GM23338 (cell line): ENCODE measurements at regions not wholly inside any gene's neighbourhood (a gene's known extent, or its start where the extent isn't known, plus 50 kb on each side); places are given as distances from the start of the nearest gene placed in this dataset.

Source experiments
- CREB1 ChIP-seq: fragments of 250-450 bp; sonication (Bioruptor Pico); IDR thresholded peaks from 2 replicates; pipeline ENCODE4 v1.5.0; 2020; ENCODE audit warnings: low read depth, mild to moderate bottlenecking, moderate library complexity
- CTCF ChIP-seq, 2 experiments: fragments of 200-600 bp in 1 of 2; sonication (generic) in 1 of 2; conservative IDR thresholded peaks; 2 replicates each; pipeline versions ENCODE4 v1.5.1 to v1.6.1; 2016 to 2017; ENCODE audit warnings: antibody characterized with exemption in 2 of 2, low read depth in 2 of 2, mild to moderate bottlenecking in 2 of 2, moderate library complexity in 1 of 2
- ETS1 ChIP-seq: IDR thresholded peaks from 2 replicates; pipeline ENCODE4 v1.6.1; 2016; ENCODE audit warnings: antibody characterized with exemption
- EZH2 ChIP-seq: fragments of 200-600 bp; sonication (generic); IDR thresholded peaks from one replicate; pipeline ENCODE4 v1.8.0; 2017; ENCODE audit warnings: antibody characterized with exemption, mild to moderate bottlenecking, low read depth; ENCODE audit not compliant: unreplicated experiment
- EZH2phosphoT487 ChIP-seq: fragments of 200-600 bp; sonication (generic); IDR thresholded peaks from one replicate; pipeline ENCODE4 v1.8.1; 2018; ENCODE audit warnings: antibody characterized with exemption; ENCODE audit not compliant: unreplicated experiment
- JUNB ChIP-seq: IDR thresholded peaks from one replicate; pipeline ENCODE4 v1.6.1; 2016; ENCODE audit warnings: antibody characterized with exemption; ENCODE audit not compliant: unreplicated experiment
- NANOG ChIP-seq: IDR thresholded peaks from 2 replicates; pipeline ENCODE4 v1.6.1; 2016; ENCODE audit warnings: antibody characterized with exemption, borderline replicate concordance
- POLR2AphosphoS5 ChIP-seq: IDR thresholded peaks from 2 replicates; pipeline ENCODE4 v1.6.1; 2016; ENCODE audit warnings: antibody characterized with exemption, low read depth
- REST ChIP-seq: IDR thresholded peaks from one replicate; pipeline ENCODE4 v1.6.1; 2018; ENCODE audit warnings: antibody characterized with exemption; ENCODE audit not compliant: unreplicated experiment
- STAT1 ChIP-seq: IDR thresholded peaks from one replicate; pipeline ENCODE4 v1.6.1; 2016; ENCODE audit warnings: antibody characterized with exemption; ENCODE audit not compliant: unreplicated experiment
- ZNF114 ChIP-seq: fragments of 250-450 bp; sonication (Bioruptor Pico); IDR thresholded peaks from 2 replicates; pipeline ENCODE4 v1.5.0; 2020; ENCODE audit warnings: mild to moderate bottlenecking, moderate library complexity
- ZNF331 ChIP-seq: fragments of 250-450 bp; sonication (Bioruptor Pico); IDR thresholded peaks from 2 replicates; pipeline ENCODE4 v1.5.0; 2020; ENCODE audit warnings: low read depth, mild to moderate bottlenecking, moderate library complexity
- ZNF462 ChIP-seq: fragments of 250-450 bp; sonication (Bioruptor Pico); IDR thresholded peaks from 2 replicates; pipeline ENCODE4 v1.5.0; 2020; ENCODE audit warnings: mild to moderate bottlenecking, moderate library complexity

- TF ChIP-seq CTCF (conservative IDR thresholded peaks at IDR 0.05; ENCODE audit: low read depth in 2 of 2) = no peak
- no peak for TF ChIP-seq ZNF331
- TF ChIP-seq EZH2 = no peak
- TF ChIP-seq CREB1 (CRISPR knock-in tag) = no peak
- TF ChIP-seq POLR2AphosphoS5 = no peak
- no peak for TF ChIP-seq REST
- no peak for TF ChIP-seq ZNF114
- no peak for TF ChIP-seq STAT1
- TF ChIP-seq ETS1 = no peak
- TF ChIP-seq EZH2phosphoT487 = no peak
- TF ChIP-seq NANOG = no peak
- no peak for TF ChIP-seq JUNB
- no peak for TF ChIP-seq ZNF462 (CRISPR knock-in tag)
Measured at GRCh38 chr14:92254786-92255185, 68.2 kb upstream of the SLC24A4 start.
